Stimulated activated CD8-positive, alpha-beta memory T cell treated with anti-CD3 and anti-CD28 coated beads, Interleukin-15, amount 100 ng/mL, for 24 hours (primary cell): ENCODE measurements at regions not wholly inside any gene's neighbourhood (a gene's known extent, or its start where the extent isn't known, plus 50 kb on each side); places are given as distances from the start of the nearest gene placed in this dataset.
"Not testable (repeated sequence)": the region's sequence is repeated elsewhere in the genome, so short reads cannot be mapped to it uniquely, and the experiment has no call there.

Source experiments
- DNase-seq: peaks from one replicate; pipeline ENCODE4 v3.0.0-alpha.2; 2020; ENCODE audit warnings: low read depth

DNA sequence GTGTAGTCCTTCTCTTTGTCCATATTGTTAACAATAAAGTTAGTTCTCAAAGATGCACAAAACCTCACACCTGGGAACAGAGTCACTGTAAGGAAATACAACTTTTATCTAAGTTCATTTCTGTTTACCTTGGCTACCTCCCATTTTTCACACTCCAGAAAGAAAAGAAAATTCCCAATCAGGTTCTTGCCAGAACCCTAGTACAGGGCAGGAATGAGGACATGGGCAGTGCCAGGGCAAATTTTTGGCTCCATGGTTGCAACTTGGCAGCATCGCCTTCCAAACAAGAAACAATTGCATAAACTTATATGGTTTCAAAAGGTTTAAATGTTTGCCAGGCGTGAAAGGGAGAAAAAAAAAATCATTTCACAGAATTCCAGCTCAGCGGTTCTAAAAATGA lies 296.3 kb upstream of the PRKD1 start:
- DNase-seq: no peak

- DNase-seq: no peak
Measured at GRCh38 chr14:30225176-30225575, 297.5 kb upstream of the PRKD1 start.

DNA sequence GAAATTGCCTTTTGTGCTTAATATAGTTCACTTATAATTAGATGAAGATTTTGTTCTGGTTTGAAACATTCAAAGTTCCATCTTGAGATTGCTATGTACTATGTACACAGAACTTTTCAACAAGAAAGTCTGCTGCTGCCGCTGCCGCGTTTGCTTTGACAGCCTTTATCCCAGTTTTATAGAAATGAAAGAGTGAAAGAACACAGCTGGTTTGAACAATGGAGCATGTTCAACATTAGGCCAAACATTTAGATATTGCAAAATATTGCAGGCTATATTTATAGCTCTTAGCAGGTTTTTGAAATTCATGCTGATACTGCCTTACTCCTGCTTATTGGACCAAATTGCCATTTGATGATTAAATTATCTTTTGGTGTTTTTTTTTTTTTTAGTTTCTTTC lies 299.8 kb upstream of the PRKD1 start:
- DNase-seq: no peak

DNA sequence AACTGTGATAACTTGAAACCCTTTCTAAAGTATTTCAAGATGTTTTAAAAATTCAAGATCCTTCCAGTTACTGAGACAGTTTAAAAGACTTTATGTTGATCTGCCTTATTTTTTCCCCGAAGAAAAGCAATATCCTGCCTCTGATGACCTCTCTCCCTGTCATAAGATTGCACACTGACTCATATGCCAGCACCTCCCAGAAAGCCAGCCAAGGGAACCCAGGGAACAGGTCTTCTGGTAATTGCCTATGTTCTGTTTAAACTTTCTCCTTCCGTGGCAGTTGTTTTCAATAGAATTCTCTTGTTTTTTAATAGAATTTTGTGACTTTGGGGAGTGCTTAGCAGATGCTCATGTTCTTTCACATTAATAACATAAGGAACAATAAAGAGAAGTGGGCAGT lies 300.2 kb upstream of the PRKD1 start:
- no peak for DNase-seq

- no peak for DNase-seq
Measured at GRCh38 chr14:30230719-30231118, 303.1 kb upstream of the PRKD1 start.

GRCh38 chr14:30234966-30235365 lies 307.3 kb upstream of the PRKD1 start:
- no peak for DNase-seq

GRCh38 chr14:30235485-30235884 lies 307.8 kb upstream of the PRKD1 start:
- DNase-seq: no peak

DNA sequence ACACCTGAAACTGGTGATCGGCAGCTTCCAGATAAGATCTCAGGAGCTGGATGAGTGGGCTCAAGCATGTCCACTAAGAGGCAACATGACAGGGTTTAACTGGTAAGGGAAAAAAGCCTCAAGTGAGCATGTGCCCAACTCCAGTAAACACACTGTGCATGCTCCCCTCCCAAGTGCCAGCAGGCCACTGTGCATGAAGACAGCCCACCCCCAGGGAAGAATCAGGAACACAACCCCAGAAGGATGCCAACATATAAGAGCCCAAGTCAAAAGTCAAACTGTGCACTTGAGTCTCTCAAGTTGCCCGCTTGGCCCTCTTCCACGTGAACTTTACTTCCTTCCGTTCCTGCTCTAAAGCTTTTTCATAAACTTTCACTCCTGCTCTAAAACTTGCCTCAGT lies 311.3 kb upstream of the PRKD1 start:
- DNase-seq: no peak

GRCh38 chr14:30240018-30240417 lies 312.4 kb upstream of the PRKD1 start:
- no peak for DNase-seq

GRCh38 chr14:30240685-30241084 lies 313.0 kb upstream of the PRKD1 start:
- DNase-seq: no peak

DNA sequence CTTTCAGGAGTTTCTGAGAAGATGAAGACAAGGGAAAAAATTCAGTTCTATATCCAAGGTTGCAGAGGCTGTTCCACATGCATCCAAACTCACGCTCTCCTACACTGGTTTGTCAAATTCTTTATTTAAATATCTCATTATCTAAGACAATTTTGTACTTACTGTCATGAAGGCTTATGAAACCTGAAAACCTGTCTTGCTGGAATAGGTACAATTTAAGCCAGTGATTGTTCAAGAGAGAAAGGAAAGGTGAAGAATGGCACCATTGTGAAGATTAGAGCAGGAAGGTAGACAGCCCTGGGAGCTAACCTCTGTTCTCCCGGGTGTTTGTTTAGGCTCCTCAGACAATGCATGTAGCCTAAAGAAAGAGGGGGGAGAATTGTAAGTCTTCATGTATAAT lies 315.1 kb upstream of the PRKD1 start:
- DNase-seq: no peak

- no peak for DNase-seq
Measured at GRCh38 chr14:30243207-30243606, 315.6 kb upstream of the PRKD1 start.

GRCh38 chr14:30243805-30244204 lies 315.2 kb upstream of the G2E3 start:
- no peak for DNase-seq

- not testable (repeated sequence) for DNase-seq
Measured at GRCh38 chr14:30244348-30244747, 314.6 kb upstream of the G2E3 start.

DNA sequence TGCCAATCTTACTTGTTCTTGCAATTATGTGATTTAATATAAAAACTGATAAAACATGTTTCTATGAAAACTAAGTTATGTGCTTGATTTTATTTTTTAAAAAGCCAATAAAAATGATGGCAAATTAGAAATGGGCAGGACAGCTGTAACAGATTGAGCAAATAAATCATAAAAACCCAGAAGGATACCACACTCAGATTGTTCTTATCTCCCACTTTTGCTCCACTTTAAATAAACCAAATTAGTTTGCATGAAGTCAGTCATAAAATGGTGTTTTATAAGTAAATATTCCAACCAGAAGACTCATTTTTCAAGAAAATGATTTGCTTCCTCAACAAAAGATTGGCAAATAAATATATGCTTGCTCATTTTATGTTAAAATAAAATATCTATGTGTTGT lies 307.9 kb upstream of the G2E3 start:
- DNase-seq: no peak

DNA sequence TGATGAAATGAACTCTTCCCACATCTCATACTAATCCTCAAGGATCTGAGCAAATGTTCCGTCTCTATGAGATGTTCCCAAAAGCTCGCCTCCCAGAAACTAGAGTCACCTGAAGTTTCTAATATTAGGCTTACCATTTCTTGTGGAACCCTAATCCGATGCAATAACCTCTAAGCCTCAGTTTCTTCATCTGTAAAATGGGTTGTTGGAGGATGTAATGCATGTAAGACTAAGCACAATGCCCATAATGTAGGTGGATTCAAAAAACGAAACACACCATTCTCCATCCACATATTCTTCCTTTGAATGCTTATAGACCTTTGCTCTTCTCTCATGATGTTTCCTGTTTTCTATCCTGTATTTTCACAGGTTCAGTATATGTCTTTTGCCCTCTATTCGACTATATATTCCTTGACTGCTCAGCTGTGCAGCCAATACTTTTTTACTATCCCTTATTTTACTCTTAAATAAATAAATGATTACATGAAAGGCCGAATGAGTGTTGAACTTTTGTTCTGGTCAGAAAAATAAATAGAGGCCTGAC lies 307.3 kb upstream of the G2E3 start:
- DNase-seq: no peak

GRCh38 chr14:30252151-30252550 lies 306.8 kb upstream of the G2E3 start:
- DNase-seq: no peak

- DNase-seq: no peak
Measured at GRCh38 chr14:30252783-30253674, 305.9 kb upstream of the G2E3 start.

DNA sequence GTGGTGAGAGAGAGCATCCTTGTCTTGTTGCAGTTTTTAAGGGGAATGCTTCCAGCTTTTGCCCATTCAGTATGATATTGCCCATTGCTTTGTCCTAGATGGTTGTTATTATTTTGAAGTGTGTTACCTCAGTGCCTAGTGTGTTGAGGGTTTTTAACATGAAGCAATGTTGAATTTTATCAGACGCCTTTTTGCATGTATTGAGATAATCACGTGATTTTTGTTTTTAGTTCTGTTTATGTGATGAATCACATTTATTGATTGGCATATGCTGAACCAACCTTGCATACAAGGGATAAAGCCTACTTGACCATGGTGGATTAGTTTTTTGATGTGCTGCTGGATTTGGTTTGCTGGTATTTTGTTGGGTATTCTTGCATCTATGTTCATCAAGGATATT lies 302.3 kb upstream of the G2E3 start:
- DNase-seq: no peak

GRCh38 chr14:30257946-30258661 lies 300.9 kb upstream of the G2E3 start:
- no peak for DNase-seq

- no peak for DNase-seq
Measured at GRCh38 chr14:30260833-30261607, 297.9 kb upstream of the G2E3 start.

DNA sequence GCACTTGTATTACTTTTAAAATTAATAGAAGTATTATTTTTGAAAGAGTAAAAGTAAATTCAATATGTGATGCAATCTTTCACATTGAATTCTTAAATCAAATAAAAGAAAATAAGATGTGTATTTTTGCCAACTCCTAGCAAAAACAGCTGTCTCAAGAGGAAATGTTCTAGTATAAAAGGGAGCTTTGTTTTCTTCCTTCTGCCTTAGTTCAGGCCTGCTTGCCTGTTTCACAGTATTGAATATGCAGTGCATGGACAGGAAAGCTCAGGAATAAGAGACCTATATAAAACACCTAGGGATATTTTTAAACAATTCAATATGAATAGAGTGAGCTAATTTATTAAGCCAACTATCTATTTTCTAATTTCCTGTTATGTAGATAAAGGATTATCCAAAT lies 294.8 kb upstream of the G2E3 start:
- DNase-seq: no peak
